HK-2 (cell line): ENCODE measurements at regions not wholly inside any gene's neighbourhood (a gene's known extent, or its start where the extent isn't known, plus 50 kb on each side); places are given as distances from the start of the nearest gene placed in this dataset.
"Not testable (repeated sequence)": the region's sequence is repeated elsewhere in the genome, so short reads cannot be mapped to it uniquely, and the experiment has no call there.

Experiments used
- DNase-seq: peaks from one replicate; pipeline ENCODE4 v3.0.0-alpha.2; 2018; ENCODE audit not compliant: unreplicated experiment

DNA sequence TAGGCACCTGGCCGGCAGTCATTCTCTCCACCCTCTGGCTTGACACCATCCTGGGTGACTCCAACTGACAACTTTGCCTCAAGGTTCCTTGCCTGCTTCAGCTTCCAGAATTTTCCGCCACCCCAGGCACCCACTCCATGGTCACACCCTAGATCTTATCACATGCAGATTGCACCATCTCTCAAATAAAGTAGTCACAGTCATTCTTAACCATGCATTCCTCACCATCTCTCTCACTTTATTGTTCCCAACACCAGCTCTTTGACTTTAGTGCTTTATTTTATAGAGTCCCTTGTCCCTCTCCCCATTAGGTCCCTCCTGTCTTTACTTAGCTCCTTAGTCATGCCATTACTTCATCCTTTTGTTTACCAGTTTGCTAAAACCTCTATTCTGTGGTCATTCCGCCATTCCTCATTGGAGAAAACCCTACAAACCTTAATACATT is 351.7 kb downstream of the SPRY2 start:
- DNase-seq = no peak

DNA sequence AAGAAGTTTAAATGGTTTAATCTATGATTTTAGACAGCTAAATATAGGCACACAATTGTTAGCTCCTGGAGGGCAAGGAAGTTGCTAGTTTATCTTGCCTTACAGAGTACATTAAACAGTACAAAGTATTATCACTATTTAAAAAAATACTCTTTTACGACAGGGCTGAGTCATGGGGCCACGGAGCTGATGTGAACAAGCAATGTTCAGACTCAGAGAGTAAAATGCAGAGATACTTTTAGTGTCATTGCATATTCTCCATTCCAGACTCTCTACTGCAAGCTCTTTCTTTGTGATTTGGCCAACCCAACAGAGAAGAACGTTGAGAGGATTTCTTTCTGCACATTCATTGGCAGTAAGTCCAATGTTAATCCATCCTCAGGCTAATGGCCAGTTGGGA is 352.4 kb downstream of the SPRY2 start:
- DNase-seq = no peak

DNA sequence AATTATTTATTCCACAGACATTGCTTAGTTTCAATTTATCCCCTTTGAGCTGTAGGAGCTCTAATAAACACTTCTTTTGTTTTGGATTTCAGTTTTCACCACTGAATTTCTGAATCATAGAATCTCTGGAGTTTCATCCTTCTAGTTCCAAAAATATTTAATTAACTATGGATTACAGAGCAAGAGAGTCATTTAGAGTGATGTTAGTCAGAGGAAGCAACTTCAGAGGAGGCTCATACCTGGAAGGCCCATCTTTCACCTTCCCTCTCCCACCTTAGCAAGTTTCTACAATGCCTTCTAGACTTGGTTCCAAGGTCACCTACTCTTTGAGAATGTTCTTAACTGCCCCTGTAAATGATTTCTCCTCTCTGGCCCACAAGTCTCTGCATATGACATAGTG is 353.2 kb downstream of the SPRY2 start:
- DNase-seq = no peak

DNA sequence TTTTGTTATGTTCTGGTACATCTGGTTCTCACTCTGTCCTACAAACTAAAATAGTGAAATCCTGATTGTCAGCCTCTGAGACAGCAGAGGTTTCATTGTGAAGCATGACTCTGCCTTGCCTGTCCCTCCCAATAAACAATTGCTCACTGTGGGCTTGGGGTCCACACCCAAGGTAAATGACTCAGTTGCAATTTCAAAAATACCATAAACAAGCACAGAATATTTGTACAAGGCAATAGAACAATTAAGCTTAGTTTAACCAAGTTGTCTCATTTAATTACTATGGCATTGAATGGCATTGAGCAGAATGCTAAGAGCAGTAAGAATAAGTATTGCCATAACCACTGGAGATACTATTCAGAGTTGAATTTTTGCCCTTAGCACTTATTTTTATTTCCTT is 353.6 kb downstream of the SPRY2 start:
- no peak for DNase-seq

DNA sequence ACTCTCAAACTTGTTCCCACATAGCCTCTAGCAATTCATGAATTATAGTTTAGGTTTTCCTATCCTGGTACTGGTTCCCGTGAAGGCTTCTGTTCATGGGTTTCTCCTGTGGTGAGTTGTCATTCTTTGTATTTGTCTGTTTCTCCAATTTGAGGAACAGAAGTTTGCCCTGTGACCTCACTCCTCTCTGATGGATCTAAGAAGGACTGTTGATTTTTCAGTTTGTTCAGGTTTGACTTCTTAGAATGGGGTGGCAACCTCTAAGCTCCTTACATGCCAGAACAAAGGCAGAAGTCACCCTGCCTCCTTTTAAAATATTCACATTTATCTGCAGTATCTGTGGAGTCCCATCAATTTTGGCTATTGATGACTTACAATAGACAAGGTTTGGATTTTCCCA is 354.0 kb downstream of the SPRY2 start:
- DNase-seq = no peak

DNA sequence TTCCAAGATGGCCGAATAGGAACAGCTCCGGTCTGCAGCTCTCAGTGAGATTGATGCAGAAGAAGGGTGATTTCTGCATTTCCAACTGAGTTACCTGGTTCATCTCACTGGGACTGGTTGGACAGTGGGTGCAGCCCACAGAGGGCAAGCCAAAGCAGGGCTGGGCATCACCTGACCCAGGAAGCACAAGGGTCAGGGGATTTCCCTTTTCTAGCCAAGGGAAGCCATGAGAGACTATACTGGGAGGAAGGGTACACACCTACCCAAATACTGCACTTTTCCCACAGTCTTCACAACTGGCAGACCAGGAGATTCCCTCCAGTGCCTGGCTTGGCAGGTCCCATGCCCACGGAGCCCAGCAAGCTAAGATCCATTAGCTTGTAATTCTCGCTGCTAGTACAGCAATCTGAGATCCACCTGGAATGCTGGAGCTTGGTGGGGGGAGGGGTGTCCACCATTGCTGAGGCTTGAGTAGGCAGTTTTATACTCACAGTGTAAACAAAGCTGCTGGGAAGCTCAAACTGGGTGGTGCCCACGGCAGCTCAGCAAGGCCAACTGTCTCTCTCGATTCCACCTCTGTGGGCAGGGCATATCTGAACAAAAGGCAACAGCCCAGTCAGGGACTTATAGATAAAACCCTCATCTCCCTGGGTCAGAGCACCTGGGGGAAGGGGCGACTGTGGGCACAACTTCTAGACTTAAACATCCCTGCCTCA is 365.8 kb downstream of the SPRY2 start:
- DNase-seq = not testable (repeated sequence)

DNA sequence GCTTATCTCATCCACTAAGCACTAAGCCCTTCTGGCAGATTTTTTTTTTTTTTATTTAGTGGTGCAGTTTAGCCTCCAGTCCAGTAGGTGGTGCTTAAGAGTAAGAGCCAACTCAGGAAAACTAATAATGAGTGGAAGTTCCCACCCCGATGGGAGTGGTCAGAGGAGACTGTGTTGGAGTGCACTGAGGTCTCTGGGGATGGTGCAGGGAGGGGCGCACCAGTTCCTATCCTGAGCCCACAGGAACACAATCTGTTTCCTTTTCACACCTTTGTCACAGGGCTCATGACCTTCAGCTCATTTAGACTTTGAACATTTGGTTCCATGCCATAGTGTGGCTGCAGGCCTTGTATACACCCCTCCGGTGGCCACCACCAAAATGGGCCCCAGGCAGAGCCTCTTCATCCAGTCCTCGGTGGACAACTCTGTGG is 367.4 kb downstream of the SPRY2 start:
- DNase-seq = no peak

DNA sequence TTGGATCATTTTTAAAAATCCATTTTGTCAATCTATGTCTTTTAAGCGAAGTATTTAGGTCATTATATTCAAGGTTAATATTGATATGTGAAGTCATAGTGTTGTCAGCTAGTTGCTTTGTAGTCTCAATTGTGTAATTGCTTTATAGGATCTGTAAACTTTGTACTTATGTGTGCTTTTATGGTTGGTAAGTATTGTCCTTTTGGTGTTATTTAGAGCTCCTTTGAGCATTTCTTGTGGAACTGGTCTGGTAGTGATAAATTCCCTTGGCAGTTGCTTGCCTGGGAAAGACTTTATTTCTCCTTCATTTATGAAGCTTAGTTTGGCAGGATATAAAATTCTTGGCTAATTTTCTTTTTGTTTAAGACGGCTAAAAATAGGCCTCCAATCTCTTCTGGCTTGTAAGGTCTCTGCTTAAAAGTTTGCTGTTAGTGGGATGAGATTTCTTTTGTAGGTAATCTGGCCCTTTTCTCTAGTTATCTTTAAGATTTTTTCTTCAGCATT is 368.8 kb downstream of the SPRY2 start:
- DNase-seq = no peak

DNA sequence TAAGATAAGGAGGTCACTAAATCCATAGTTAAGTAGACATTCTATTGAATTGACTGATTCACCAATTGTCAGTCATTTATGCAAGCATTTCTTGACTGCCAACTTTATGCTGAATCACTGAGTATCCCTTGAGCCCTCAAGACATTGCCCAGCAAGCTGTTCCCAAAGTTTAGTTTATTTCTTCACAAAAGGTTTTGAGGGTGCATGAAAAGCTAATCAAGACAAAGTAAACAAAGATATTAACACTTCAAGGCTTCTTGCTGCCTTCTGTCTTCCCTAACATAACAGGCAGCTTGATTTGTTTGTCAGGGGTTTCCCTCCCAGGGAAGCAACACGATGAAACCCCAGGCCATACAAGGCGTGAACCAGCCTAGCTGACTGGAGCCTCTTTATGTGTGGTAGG is 374.4 kb downstream of the SPRY2 start:
- no peak for DNase-seq

DNA sequence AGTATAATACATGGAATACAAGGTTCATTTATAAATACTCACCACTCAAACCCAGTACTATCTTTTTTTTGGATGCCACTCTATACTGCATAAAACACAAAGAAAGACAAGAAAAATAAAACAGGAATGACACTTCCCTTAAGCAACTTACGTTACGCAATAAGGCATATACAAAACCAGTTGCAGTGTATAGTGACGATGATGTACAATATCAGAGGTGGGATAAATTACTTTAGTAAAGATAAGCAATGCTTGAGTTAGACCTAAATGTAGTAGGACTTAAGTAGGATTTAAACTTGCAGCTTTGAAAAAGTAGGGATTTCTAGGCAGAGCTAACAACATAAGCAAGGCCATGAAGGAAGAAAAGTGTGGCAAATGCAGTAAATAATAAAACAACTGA is 374.9 kb downstream of the SPRY2 start:
- no peak for DNase-seq

DNA sequence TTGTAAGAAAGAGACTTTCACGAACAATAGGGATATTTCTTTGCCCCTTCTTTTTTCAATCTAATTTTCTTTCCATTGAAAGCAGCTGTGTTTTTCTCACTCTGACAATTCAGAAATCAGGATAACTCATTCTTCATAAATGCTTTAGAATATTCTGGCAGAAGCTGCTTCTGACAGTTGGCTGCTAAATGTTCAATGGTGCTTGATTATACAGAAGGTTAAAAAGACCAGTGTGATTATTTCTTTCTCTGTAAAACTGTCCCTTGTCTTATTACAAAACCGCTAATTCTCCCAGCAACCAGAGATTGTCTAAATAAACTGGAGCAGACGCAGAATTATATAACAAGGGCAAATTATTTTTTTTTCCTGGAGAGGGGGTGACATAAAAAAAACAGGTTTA is 394.4 kb downstream of the SPRY2 start:
- no peak for DNase-seq

DNA sequence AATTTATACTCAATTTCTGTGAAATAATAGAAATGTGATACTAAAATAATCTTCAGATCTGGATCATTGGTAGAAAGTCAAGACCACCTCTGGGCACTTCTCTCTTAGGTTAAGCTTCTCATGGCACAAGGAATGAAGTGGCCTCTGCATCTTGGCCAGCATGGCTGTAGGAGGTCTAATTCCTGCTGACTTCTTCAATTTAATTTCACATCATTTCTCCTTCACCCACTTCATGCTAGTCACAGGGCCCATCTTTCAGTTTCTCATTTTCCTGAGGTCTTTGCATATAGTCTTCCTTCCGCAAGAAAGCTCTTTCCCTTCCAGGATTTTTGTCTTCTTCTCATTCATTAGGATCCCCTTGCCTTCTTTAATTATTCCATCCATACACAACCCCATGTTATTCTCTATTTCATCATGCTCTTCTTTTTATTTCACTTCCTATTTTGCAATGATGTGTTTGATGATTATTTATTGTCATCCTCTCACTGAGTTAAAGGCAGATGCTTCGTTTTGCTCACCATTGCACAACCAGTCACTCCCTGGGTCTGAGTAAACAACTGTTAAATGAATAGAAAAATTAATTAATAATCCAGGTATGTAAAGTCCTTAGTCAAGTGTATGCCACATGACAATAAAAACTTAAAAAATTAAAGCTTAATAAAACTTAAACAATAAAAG is 397.4 kb downstream of the SPRY2 start:
- no peak for DNase-seq

DNA sequence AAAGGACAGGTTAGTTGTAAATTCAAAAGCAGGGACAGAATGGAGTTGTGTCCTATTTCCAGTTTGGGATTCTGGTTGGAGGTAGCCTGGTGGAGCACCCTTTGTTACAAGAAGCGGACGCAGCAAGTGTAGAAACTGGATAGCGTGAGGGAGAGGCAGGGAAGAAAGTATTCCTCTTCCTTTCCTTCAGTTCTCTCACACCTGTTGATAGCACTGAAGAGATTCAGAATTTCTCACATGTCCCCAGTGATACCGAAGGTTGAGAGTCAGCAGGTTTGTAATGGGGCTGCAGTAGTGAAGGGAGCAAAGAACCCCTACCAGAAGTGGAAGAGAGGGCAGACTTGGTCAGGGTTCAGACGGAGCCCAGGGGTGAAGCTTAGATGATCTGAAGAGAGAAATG is 399.2 kb downstream of the SPRY2 start:
- no peak for DNase-seq

DNA sequence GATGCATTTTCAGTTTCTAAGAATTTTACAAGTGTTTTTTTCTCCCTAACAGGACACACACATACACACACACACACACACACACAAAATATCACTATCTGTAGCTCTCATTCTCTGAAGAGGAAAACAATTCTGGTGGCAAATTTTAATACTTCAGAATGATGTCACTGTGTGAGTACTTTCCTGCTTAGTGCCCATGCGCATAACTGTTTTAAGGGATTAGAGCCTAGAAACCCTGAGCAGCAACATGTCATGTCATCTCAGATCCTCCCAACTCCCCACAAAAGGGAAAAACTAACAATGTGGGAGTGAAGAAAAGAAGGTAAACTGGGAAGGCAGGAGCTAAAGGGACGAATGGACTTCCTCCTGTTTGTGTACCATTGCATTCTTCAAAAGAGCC is 401.2 kb downstream of the SPRY2 start:
- no peak for DNase-seq

DNA sequence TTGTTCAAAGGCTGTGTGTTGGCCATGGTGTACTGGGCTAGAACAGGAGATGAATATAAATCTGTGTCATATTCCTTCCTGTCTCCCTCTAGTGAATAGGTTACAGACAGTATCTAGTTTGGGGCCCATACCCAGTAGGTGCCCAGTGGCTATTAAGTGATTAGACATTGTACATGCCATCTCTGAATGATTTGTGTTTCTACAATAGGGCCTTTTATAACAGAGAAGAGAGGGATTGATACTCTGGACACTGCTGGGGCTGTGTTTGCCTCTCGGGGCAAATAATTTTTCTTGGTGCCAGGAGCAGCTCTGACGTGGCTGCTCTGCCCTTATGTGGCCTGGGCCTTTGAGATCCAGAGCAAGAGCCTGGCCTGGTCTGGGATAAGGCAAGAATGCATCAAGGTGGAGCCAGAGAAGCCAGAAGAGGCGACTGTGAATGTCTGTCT is 403.1 kb downstream of the SPRY2 start:
- DNase-seq = peak; percentile 7

DNA sequence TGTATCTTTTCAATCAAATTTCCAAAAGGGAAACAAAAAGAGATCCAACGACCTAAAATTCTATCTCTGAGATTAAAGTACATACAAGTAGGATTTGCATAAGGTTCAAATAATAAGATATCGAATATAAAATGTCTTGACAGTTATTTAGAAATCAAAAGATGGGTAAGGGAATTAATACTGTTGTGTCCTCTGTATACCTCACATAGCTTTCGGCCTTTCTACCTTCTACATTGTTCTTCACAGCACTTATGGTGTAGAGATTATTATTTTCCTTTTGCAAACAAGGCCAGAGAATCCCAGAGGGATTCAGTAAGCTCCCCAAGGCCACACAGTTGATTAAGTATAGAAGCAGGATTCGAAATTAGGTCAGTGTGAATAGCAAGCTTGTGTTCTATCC is 403.6 kb downstream of the SPRY2 start:
- DNase-seq = no peak

DNA sequence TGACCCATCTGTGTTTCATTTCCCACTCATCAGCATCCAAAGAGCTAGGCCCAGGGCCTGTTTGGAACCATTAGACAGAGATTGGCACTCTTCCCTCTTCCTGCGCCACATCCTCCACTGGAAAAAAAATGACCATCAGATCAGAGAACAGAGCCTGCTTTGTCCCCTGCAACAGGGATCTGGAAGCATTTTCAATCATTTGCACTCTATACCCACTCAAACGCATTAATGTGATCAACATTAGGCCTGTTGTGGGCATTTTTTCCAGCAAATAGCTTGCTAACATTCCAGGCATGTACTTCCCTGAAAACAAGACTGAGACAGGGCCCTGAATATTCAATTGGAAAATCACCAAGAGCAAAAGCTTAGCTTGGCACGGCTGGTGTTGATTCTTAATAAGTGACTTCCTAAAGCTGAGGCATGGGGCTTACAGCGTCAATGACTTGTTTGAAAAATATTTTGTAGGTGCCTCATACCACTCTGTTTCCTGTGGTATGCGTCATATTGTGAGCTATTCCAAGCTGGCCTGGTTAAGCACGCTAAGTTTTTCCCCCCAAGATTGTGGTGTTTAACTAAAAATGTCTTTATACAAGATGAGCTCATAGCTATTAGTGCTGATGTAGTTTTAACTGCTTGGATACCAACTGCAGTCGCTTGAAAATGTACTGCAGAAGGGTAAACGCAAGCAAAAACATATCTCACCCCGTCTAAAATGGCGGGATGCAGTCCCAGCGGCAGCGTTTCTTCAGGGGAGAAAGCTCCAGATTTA is 404.4 kb downstream of the SPRY2 start:
- peak; percentile 66 for DNase-seq

DNA sequence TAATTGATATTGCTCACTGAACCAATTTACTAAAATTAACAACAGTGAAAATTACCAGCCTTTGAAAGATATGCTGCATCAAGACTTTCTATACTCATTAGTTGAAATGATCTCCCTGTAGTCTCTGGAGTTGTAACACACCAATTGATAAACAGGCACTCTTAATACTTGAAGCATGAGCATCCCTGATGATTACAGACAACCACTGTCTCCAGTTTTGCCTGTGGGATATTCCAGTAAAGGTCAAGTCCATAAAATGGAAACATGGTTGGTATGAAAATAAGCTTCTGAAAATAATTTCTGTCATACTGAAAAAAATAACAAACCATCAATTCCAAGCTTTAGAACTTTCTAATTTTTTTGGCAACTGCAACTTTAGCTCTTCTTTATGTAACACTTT is 405.8 kb downstream of the SPRY2 start:
- no peak for DNase-seq

DNA sequence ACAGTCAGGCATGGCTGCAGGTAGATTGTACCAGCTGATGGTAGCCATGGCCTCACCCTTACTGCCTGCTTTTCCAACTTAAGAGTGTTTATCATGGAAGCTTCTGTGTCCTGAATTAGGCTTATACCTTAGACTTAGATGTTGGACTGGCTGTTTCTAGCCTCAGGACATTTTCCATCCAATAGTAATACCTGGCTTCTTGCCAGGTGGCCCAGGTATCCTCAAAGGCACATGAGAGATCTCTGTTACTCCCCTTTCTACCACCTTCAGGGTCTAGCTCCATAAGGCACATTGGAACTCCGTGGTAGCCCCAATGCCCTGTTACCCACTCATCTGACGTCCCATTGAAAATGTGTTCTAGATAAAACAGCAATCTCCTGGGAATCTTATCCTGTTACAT is 407.5 kb downstream of the SPRY2 start:
- DNase-seq = no peak

DNA sequence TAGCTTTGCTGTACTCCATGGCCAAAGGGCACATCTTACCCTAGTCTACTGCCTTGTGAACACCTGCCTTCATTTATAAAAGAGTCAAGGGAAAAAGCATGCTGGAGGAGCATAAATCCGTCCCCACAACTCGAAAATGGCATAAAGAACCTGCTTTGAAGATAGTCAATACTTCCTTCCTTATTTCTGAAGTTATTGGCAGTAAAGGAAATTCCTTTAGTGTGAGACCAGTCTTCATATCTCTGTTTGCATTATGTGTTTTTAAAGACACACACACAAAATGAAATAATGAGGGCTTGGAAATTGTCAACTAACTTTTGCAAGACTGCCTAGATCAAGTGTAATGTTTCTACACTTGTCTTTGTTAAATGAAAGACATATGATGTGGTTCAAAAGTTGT is 408.4 kb downstream of the SPRY2 start:
- no peak for DNase-seq

DNA sequence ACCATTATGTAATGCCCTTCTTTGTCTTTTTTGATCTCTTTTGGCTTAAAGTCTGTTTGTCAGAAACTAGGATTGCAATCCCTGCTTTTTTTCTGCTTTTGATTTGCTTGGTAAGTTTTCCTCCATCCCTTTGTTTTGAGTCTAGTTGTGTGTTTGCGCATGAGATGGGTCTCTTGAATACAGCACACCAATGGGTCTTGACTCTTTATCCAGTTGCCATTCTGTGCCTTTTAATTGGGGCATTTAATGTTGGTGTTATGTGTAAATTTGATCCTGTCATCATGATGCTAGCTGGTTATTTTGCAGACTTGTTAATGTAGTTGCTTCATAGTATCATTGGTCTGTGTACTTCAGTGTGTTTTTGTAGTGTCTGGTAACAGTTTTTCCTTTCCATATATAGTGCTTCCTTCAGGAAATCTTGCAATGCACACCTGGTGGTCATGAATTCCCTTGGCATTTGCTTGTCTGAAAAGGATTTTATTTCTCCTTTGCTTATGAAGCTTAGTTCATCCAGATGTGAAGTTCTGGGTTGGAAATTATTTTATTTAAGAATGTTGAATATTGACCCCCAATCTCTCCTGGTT is 416.9 kb downstream of the SPRY2 start:
- not testable (repeated sequence) for DNase-seq

DNA sequence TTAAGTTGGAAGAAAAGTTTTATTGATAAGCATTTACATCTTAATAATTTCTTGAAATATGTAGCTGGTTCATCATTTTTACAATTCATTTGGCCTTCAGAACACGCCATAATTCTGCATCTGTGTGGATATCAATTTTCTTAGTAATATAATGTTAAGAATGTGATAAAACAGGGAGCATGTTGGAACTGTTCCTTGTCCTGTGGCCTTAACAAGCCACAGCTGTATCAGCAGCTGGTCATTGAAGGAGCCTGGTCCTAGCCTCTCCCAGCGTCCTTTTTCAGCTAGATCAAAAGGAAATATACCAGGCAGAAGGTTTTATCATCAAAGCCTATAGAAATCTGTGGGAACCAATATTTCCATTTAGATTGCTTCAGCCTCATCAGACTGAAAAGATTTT is 421.8 kb downstream of the SPRY2 start:
- no peak for DNase-seq
